Ectodermal cell (in vitro differentiated cells): ENCODE measurements at regions not wholly inside any gene's neighbourhood (a gene's known extent, or its start where the extent isn't known, plus 50 kb on each side); places are given as distances from the start of the nearest gene placed in this dataset.

Experiments used
- H3K27ac ChIP-seq: 2 replicates; pipeline ENCODE4 v1.7.0; 2013; ENCODE audit warnings: mild to moderate bottlenecking, low read depth, low read length; ENCODE audit not compliant: insufficient read depth, poor library complexity, severe bottlenecking
- H3K27me3 ChIP-seq: 2 replicates; pipeline ENCODE4 v1.7.0; 2013; ENCODE audit warnings: mild to moderate bottlenecking, low read length; ENCODE audit not compliant: insufficient read depth, control insufficient read depth, poor library complexity, severe bottlenecking
- H3K36me3 ChIP-seq: one replicate; pipeline ENCODE4 v1.7.0; 2013; ENCODE audit warnings: low read length; ENCODE audit not compliant: control insufficient read depth, insufficient read depth
- H3K4me1 ChIP-seq: one replicate; pipeline ENCODE4 v1.7.0; 2013; ENCODE audit warnings: low read length; ENCODE audit not compliant: control insufficient read depth, insufficient read depth
- H3K4me3 ChIP-seq: 2 replicates; pipeline ENCODE4 v1.7.0; 2013; ENCODE audit warnings: low read depth, low read length, control low read depth; ENCODE audit not compliant: insufficient read depth
- H3K9me3 ChIP-seq: 2 replicates; pipeline ENCODE4 v1.7.0; 2013; ENCODE audit warnings: mild to moderate bottlenecking, low read length, moderate library complexity; ENCODE audit not compliant: control insufficient read depth
- WGBS, 2 experiments: methylation state at CpG; one replicate each; pipeline ENCODE4 v1.1.7; 2013; ENCODE audit warnings: missing lambda C conversion rate in 2 of 2; 5-methylcytosine and 5-hydroxymethylcytosine counted together

GRCh38 chr6:146887447-146888077, 288.8 kb downstream of the ADGB start:
- H3K36me3 ChIP-seq: no peaks in the 10 kb centered on the region
- H3K27me3 ChIP-seq: no peaks in the 10 kb centered on the region
- 76 to 89% methylated on average over 6 to 7 of the region's 7 CpGs for WGBS, 2 experiments
- H3K4me3 ChIP-seq: no peak overlapping the region
- H3K9me3 ChIP-seq: no peaks in the 10 kb centered on the region
- no peaks in the 10 kb centered on the region for H3K4me1 ChIP-seq
- H3K27ac ChIP-seq: no peak overlapping the region

- no peaks in the 10 kb centered on the region for H3K27me3 ChIP-seq
- WGBS, 2 experiments: 94 to 95% methylated on average over 4 of the region's 4 CpGs
- no peaks in the 10 kb centered on the region for H3K9me3 ChIP-seq
- no peaks in the 10 kb centered on the region for H3K36me3 ChIP-seq
- no peak overlapping the region for H3K27ac ChIP-seq
- H3K4me1 ChIP-seq: no peaks in the 10 kb centered on the region
- no peak overlapping the region for H3K4me3 ChIP-seq
These were observed 290.5 kb downstream of the ADGB start for GRCh38 chr6:146889303-146889702.

- Histone ChIP-seq H3K9me3 (no peaks in the 10 kb centered on the region), H3K4me1 (no peaks in the 10 kb centered on the region), H3K4me3 (no peak overlapping the region), H3K27ac (no peak overlapping the region), H3K27me3 (no peaks in the 10 kb centered on the region), H3K36me3 (no peaks in the 10 kb centered on the region)
- 94 to 97% methylated on average over 3 of the region's 3 CpGs for whole genome bisulfite sequencing, 2 experiments
These were observed 291.4 kb downstream of the ADGB start for GRCh38 chr6:146890172-146890571.

- Histone ChIP-seq H3K27ac (no peak overlapping the region), H3K4me1 (no peaks in the 10 kb centered on the region), H3K27me3 (no peaks in the 10 kb centered on the region), H3K9me3 (no peaks in the 10 kb centered on the region), H3K36me3 (no peaks in the 10 kb centered on the region), H3K4me3 (no peak overlapping the region)
- WGBS, 2 experiments: 80 to 83% methylated on average over 9 of the region's 9 CpGs
These were observed 292.1 kb downstream of the ADGB start for GRCh38 chr6:146890644-146891434.

GRCh38 chr6:146891615-146892265, 293.0 kb downstream of the ADGB start:
- WGBS, 2 experiments: 95 to 96% methylated on average over 3 of the region's 3 CpGs
- Histone ChIP-seq H3K4me3 (no peak overlapping the region), H3K27ac (no peak overlapping the region), H3K36me3 (no peaks in the 10 kb centered on the region), H3K9me3 (no peaks in the 10 kb centered on the region), H3K4me1 (no peaks in the 10 kb centered on the region), H3K27me3 (no peaks in the 10 kb centered on the region)

- Histone ChIP-seq H3K4me1 (no peaks in the 10 kb centered on the region), H3K36me3 (no peaks in the 10 kb centered on the region), H3K4me3 (no peak overlapping the region), H3K27ac (no peak overlapping the region), H3K27me3 (no peaks in the 10 kb centered on the region), H3K9me3 (no peaks in the 10 kb centered on the region)
- 67% methylated on average over 1 of the region's 1 CpG; no CpG with 5 or more reads in 1 of the 2 experiments for WGBS, 2 experiments
These were observed 293.5 kb downstream of the ADGB start for GRCh38 chr6:146892283-146892612.

GRCh38 chr6:146892613-146893401, 294.0 kb downstream of the ADGB start:
- Histone ChIP-seq H3K9me3 (no peaks in the 10 kb centered on the region), H3K4me3 (no peak overlapping the region), H3K4me1 (no peaks in the 10 kb centered on the region), H3K27me3 (no peaks in the 10 kb centered on the region), H3K36me3 (no peaks in the 10 kb centered on the region), H3K27ac (no peak overlapping the region)
- 93 to 100% methylated on average over 2 of the region's 2 CpGs for WGBS, 2 experiments

- no peaks in the 10 kb centered on the region for H3K27me3 ChIP-seq
- no peaks in the 10 kb centered on the region for H3K36me3 ChIP-seq
- no peak overlapping the region for H3K27ac ChIP-seq
- 88 to 100% methylated on average over 1 of the region's 1 CpG for WGBS, 2 experiments
- H3K9me3 ChIP-seq: no peaks in the 10 kb centered on the region
- H3K4me3 ChIP-seq: no peak overlapping the region
- no peaks in the 10 kb centered on the region for H3K4me1 ChIP-seq
These were observed 294.9 kb downstream of the ADGB start for GRCh38 chr6:146893690-146894089.

GRCh38 chr6:146894624-146895023, 295.9 kb downstream of the ADGB start:
- Histone ChIP-seq H3K4me1 (no peaks in the 10 kb centered on the region), H3K36me3 (no peaks in the 10 kb centered on the region), H3K4me3 (no peak overlapping the region), H3K9me3 (no peaks in the 10 kb centered on the region), H3K27me3 (no peaks in the 10 kb centered on the region), H3K27ac (no peak overlapping the region)
- 91 to 94% methylated on average over 1 of the region's 1 CpG for WGBS, 2 experiments
